HG03520 (cell line): ENCODE measurements at regions not wholly inside any gene's neighbourhood (a gene's known extent, or its start where the extent isn't known, plus 50 kb on each side); places are given as distances from the start of the nearest gene placed in this dataset.
A peak's percentile ranks its signal among the peaks of the same experiment; 100 is the strongest.
"Not testable (repeated sequence)": the region's sequence is repeated elsewhere in the genome, so short reads cannot be mapped to it uniquely, and the experiment has no call there.

Experiments
- ATAC-seq: cut with Tn5 transposase; IDR thresholded peaks from one replicate; pipeline ENCODE4 v1.9.1; 2021; ENCODE audit warnings: mild to moderate bottlenecking, moderate library complexity; ENCODE audit not compliant: unreplicated experiment

DNA sequence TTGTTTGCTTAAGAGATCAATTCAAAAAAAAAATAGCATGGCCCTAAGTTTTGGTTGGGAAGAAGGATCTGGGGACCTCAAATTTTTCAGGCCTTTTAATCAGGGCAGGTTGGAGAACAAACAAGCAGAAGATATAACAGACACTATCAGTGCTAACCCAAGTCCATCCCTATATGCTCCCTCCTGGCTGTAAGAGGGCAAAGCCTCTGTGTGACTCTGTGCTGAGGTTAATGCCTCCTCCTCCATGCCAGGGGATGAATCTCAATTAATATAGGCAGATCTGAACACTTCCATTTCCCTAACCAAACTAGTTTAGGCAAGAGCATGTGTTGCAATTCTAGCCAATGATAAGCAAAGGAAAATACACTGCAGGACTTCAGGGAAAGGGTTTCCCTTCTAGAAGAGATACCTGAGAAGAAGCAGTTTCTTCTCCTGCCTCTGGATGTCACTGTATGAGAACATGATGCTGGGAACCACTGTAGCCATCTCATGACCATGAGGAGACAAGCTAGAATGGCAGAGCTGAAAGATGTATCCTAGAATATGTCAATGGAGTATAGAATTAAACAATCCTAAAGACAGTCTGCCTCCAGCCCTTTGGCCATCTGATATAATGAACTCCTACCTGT, 76.0 kb downstream of the CHD9NB start:
- no peak for ATAC-seq

DNA sequence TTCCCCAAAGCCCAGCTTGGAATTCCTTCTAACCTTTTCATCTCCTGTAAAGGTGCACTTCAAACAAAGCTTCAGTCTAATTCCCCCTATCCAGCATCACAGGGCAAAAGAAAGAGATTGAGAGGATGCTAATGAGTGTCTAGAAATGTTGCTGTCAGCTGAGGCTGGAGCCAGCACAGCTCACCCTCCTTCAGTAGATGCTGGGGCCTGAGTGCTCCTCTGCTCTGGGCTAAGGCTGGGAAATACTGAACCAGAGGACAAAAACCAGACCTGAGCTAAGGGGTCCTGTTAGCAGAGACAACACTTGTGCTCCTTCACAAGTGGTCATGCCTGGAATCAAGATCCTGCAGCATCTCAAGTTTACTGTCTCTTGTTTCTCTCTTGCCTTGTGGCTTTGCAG, 85.0 kb downstream of the CHD9NB start:
- no peak for ATAC-seq

GRCh38 chr16:52964290-52964689, 88.4 kb downstream of the CHD9NB start:
- ATAC-seq: no peak

DNA sequence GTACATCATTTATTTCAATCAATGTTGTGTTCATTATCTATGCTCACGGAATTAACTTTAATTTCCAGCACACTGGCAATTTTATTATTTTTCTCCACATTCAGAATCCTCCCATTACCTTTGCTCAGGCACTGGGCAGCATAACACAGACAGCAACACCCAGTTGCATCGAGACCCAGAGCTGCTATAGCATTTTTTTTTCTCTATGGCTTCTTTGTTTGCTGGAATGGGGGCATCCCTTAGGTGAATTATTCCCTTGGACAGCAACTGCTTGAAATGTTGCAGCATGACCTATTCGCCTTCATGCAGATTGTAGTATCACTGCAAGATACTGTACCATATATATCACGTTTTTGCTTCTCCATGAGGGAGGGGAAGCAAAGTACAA, 88.8 kb downstream of the CHD9NB start:
- ATAC-seq: no peak

GRCh38 chr16:52963212-52963854, 89.4 kb downstream of the CHD9NB start:
- no peak for ATAC-seq

DNA sequence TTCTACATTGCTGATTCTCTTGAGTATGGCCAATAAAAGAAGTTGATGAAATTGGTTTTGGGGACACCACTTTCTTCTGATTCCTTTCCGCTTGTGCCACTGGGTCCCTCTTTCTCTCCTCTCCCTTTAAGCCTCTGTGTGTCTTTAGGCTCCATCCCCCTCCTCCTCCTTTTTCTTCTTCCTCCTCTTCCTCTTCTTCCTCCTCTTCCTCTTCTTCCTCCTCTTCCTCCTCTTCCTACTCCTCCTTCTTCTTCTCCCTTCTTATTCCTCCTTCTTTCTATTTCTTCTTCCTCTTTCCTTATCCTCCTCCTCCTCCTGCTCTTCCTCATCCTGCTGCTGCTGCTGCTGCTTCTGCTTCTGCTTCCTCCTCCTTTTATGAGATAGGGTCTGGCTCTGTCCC, 93.7 kb downstream of the CHD9NB start:
- no peak for ATAC-seq

DNA sequence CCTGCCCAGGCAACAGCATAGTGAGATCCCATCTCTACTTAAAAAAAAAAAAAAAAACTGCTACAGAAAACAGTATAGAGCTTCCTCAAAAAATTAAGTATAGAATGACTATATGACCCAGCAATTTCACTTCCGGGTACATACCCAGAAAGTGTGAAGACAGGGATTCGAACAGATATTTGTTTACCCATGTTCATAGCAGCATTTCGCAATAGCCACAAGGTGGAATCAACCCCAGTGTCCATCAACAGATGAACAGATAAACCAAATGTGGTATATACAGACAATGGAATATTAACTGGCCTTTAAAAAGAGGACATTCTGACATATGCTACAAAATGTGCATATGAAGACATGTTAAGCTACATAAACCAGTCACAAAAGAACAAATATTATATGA, 95.5 kb downstream of the CHD9NB start:
- no peak for ATAC-seq

- no peak for ATAC-seq
Measured at GRCh38 chr16:52956044-52956443, 96.7 kb downstream of the CHD9NB start.

GRCh38 chr16:52953215-52953614, 99.5 kb downstream of the CHD9NB start:
- no peak for ATAC-seq

GRCh38 chr16:52948946-52949345, 103.8 kb downstream of the CHD9NB start:
- no peak for ATAC-seq

- ATAC-seq: no peak
Measured at GRCh38 chr16:52932321-52932720, 120.4 kb downstream of the CHD9NB start.

- ATAC-seq: no peak
Measured at GRCh38 chr16:52929478-52930400, 123.0 kb downstream of the CHD9NB start.

DNA sequence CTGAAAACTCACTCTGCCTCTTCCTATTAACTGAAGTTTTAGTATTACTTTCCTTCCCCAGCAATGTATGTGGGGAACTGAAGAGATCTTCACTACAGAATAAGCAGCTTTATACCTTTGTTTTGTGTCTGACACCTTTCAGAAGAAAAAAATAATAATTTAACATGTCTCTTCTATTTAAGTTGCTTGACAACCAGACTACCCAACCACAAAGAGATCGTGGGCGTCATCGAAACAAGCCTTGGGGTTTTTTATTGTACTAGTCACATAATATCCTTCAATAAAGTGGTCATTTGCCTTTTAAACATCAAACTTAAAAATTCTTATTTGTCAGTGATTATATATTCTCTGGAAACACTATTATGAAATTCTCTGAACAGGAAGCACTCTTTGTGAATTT, 123.7 kb downstream of the CHD9NB start:
- ATAC-seq: no peak

DNA sequence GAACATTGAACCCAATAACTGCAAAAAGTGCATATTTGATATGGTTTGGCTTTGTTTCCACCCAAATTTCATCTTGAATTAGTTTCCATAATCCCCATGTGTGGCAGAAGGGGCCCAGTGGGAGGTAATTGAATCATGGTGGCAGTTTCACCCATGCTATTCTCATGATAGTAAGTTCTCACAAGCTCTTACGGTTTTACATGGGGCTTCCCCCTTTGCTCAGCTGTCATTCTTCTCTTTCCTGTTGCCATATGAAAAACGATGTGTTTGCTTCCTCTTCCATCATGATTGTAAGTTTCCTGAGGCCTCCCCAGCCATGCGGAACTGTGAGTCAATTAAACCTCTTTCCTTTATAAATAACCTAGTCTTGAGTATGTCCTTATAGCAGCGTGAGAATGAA, 127.6 kb downstream of the CHD9NB start:
- no peak for ATAC-seq

- no peak for ATAC-seq
Measured at GRCh38 chr16:52924162-52924561, 128.5 kb downstream of the CHD9NB start.

DNA sequence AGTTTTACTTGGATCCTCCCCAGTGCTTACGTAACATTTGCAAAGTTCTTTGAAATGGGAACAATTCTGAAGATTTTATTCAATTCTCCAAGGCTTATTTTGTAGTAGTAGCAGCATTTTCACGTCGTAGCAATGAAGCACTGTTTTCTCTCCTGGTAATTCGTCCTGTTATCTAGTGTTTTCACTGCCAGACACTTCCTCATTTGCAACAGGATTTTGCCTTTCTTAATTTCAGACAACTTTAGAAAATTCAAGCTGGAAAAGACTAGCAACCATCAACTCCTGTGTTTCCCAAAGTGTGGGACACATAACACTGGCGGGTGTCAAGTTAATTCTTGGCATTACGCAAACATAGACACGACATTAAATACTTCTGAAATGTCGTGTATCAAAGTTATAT, 131.6 kb downstream of the CHD9NB start:
- no peak for ATAC-seq

- no peak for ATAC-seq
Measured at GRCh38 chr16:52920331-52920730, 132.4 kb downstream of the CHD9NB start.

GRCh38 chr16:52914428-52914827, 138.3 kb downstream of the CHD9NB start:
- ATAC-seq: no peak

DNA sequence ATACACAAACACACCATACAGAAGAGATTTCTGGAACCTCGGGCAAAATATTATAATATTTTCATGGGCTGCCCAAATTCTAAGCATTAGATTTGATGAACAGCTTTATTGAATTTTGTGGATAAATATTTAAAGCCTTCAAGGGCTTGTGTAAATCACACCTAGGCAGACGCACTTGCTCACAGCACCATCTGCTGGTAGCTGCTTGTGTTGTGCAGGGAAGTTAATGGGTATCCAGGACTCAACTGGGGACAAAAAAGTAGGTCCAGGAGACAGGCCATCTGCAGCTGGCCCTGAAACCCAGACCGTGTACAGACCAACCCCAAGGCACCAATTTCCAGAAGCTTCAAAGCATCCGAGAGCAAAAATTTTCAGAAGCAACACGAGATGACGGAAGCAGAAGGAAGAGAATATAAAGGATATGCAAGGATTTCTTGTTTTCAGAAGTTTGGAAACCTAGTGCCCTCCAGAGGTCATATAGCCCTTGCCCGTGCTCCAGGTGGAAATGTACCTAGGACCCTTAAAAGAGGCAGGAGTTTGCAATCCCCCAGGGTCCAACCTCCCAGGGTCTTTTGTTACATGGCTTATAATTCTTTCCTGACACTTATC, 140.0 kb downstream of the CHD9NB start:
- peak; percentile 55 for ATAC-seq

DNA sequence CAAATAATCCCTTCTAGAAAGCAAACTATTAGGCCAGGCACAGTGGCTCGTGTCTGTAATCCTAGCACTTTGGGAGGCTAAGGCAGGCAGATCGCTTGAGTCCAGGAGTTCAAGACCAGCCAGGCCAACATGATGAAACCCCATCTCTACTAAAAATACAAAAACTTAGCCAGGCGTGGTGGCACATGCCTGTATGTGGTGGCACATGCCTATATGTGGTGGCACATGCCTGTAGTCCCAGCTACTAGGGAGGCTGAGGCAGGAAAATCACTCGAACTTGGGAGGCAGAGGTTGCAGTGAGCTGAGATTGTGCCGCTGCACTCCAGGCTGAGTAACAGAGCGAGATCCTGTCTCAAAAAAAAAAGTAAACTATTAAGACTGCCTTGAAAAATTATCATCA, 144.6 kb downstream of the CHD9NB start:
- not testable (repeated sequence) for ATAC-seq

- ATAC-seq: no peak
Measured at GRCh38 chr16:52906281-52906680, 146.4 kb downstream of the CHD9NB start.
